B cell (primary cell): ENCODE measurements at regions not wholly inside any gene's neighbourhood (a gene's known extent, or its start where the extent isn't known, plus 50 kb on each side); places are given as distances from the start of the nearest gene placed in this dataset.

Experiments used
- EZH2 ChIP-seq: IDR thresholded peaks from 2 replicates; pipeline ENCODE4 v1.6.1; 2012; ENCODE audit warnings: borderline replicate concordance, low read depth, mild to moderate bottlenecking, moderate library complexity, low read length; ENCODE audit not compliant: insufficient read depth, poor library complexity, severe bottlenecking
- TF ChIP-seq, protein P1 (sequence below): fragments of 200-600 bp; IDR thresholded peaks from one replicate; pipeline ENCODE4 v1.8.0; 2022; ENCODE audit warnings: antibody characterized with exemption, mild to moderate bottlenecking

DNA sequence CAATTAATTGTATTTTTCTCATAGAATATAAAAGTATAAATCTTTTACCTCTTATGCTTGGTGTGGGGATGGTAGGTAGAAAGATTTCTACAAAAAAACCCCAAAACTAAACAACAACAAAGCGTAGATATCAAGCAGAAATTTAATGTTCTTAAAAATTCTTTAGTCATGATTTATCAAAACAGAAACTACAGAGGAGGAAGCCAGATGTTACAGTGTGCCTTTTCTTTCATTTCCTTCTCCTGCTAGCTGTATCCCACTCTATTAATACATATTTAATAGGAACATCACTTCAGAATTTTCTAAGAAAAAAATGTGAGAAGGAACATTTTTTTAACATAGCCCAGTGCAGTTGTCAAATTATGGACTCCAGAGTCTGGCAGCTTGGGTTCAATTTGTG lies 420.6 kb downstream of the TUSC7 start:
- TF ChIP-seq, protein P1, sequence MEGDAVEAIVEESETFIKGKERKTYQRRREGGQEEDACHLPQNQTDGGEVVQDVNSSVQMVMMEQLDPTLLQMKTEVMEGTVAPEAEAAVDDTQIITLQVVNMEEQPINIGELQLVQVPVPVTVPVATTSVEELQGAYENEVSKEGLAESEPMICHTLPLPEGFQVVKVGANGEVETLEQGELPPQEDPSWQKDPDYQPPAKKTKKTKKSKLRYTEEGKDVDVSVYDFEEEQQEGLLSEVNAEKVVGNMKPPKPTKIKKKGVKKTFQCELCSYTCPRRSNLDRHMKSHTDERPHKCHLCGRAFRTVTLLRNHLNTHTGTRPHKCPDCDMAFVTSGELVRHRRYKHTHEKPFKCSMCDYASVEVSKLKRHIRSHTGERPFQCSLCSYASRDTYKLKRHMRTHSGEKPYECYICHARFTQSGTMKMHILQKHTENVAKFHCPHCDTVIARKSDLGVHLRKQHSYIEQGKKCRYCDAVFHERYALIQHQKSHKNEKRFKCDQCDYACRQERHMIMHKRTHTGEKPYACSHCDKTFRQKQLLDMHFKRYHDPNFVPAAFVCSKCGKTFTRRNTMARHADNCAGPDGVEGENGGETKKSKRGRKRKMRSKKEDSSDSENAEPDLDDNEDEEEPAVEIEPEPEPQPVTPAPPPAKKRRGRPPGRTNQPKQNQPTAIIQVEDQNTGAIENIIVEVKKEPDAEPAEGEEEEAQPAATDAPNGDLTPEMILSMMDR = no peak
- TF ChIP-seq EZH2 = no peak
